ENCODE measurements at regions not wholly inside any gene's neighbourhood (a gene's known extent, or its start where the extent isn't known, plus 50 kb on each side); places are given as distances from the start of the nearest gene placed in this dataset.

DNA sequence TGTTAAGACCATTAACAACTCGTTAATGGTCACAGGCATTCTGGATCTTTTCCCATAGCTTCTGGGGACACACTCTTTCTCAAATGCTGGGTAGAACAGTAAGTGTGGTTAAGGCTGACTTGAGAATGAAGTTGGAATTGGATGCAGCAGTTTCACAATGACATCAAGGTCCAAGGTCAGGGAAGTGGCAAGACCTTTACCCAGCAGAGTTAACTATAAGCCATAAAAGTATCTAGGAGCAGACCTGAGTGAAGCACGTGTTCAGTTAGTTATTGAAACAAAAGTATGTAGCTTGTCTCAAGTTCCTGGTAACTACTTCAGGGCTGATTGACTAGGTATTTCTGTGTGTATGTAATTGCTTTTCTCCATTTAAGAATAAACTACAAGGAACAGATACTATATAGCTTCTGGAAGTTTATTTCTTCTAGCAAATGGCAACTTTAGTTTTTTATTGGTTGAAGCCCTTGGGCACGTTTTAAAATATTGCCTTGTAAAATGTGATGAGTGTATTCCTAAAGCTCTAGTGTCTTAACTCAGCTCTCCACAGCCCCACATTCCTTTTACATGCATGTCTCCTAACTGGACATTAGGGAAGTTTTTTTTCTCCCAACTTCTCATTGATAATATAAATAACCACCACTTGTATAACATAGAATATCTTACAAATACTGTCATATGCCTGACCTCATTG lies 479.0 kb upstream of the CITED2 start:
- no peak for DNase-seq

DNA sequence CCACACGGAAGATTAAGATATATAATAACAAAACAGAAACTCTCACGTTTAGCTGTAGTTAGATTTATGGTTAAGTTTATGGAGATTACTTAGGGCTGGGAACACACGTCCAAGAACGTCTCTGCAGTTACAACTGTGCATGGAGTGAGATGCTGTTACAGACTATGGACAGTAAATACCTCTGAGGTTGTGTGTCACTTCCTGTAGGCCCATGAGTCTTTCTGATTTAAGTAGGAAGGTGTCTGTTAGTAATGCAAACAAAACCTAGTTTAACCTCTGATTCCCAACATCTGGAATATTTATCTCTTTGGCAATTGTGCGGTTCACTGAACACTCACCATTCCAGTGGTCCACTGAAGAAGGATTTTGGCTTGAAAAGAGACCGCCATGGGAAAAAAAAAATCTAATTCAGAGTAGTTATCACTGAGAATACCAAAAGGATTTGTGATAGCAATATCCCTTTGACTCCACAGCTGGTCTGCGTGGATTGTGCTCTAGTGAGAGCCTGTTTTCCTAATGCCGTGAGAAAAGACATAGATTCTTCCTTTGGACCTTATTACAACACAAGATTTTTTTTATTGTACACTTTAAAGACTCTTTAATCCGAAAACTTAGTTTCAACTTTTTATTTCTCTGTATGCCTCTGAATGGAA lies 478.2 kb upstream of the CITED2 start:
- no peak for DNase-seq

DNA sequence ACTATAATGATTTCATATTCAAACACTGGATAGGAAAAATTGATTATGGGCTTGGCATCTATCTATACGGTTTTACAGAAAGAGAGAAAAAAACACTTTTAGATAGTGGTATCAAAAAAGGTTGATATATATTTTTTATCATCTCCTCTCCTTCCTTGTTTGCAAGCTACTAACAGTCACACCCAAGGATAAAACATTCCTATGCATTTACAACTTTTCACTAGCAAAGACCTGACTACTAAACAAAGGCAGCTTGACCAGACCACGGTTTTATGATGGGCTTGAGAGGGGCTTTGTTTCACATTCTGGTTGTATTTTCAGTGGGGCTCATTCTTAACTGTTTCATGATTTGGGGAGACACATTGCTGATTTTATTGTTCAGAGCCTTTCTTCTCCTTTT lies 477.6 kb upstream of the CITED2 start:
- no peak for DNase-seq

DNA sequence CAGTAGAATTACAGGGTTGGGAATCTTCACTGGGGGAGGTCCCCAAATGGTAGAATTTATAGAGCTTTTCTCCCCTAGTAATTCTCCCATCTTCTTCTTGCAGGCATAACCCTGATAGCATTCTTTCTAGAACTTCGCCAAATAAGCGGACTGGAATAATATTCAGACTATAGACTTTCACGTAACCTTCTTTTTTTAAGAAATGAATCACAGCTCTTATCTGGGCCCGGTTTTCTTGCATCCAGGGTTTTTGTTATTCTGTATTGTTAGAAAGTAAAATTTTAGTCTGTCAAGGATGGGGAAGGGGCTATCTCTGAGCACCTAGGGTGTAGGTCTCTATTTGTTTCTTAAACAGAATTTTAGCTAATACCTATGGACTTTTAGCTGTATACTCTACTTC lies 476.8 kb upstream of the CITED2 start:
- DNase-seq: no peak

DNA sequence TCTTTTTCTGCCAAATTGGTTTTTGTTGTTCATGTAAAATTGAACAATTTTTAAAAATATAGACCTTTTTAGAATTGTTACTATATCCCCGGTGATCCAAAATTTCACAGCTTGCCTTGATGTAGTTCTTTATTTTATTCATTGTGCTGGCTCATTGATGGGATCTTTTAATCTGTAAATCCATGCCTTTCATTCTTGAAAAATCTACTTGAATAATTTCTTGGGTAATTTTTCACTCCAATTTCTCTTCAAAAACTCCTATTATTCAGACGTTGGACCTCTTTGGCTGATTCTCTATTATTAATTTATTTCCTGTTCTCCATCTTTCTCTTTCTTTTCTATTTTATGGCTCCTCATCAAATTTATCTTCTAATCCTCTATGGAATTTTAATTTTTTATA lies 476.1 kb upstream of the CITED2 start:
- no peak for DNase-seq

DNA sequence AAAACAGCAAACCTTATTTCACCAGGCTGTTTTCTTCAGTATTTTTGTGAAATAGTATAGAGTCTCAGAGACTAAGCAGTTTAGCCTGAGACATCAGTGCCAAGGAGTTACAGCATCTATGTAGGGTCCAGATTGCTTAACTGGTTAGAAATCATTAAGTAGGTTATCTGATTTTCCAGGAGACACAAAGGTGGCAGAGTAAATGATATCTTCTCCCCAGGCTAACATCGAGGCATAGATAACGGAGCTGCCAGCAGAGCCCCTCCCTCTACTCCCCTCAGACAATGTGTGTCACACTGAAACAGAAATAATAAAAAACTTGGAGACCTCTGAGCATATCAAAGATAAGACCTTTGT lies 473.0 kb upstream of the CITED2 start:
- no peak for DNase-seq

DNA sequence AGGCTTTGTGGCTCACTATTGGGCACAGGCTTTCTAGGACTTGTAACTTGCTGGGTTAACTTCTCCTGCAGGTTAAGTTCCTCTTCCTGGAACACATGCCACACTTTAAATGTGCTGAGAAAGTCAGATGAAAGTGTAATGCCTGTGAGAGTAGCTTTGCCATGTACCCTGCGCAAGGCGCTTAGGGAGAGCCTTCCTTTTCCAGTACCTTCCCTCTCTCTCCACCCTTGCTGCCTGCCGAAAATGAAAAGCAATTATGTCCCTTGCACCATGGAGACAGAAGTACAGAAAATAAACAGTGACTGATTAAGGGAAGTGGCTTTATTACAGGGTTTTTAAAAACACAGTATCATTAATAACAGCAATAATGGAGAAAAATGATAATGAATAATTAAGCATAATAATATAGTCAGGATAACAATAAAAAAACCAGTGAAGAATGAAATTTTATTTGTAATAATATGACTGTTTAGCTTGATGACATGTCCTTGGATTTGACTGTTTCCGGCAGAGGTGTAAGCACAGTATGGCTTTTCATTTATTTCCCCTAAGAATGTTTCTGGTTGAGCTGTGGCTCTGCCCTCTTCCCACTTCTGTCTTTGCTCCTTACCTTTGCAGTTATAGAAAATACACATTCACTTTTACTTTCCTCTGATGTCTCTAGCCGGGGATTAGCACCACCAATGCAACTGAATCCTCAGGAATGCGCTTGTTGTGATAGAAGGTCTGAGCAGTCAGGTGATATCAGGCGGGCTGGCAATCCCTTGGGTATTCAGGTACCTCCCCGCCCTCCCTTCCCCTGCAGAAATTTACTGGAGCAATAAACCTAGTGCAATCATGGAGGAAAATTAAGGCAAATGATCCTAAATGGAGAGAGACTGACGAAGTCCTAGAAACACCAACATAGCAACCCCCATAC lies 472.3 kb upstream of the CITED2 start:
- peak; percentile 20 to 27 (median 23) for DNase-seq

DNA sequence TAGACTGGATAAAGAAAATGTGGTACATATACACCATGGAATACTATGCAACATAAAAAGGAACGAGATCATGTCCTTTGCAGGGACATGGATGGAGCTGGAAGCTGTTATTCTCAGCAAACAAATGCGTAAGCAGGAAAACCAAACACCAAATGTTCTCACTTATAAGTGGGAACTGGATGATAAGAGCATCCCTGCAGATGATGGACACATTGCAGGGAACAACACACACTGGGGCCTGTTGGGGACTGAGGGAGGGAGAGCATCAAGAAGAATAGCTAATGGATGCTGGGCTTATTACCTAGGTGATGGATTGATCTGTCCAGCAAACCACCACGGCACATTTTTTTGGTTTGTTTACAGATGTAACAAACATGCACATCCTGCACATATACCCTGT lies 470.5 kb upstream of the CITED2 start:
- DNase-seq: no peak

DNA sequence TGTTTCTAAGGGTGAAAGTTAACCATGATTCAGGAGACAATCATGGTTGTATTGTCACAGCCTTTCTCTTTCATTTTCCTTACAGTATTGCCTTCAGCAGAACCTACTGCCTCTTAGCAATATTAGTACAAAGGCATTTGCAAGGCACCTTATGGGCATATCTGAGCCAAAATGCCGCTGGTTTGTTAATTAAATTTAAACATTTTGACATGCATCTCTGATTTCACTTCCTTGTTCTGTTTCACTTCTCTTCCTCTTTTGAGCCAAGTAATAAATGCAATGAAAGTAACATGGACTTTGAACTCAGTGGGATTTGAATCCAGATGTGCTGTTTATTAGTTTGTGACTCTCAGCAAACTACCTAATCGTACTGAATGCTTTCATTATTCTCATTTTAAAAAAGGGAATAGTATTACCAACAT lies 467.4 kb upstream of the CITED2 start:
- peak; percentile 43 to 71 (median 64) for DNase-seq

DNA sequence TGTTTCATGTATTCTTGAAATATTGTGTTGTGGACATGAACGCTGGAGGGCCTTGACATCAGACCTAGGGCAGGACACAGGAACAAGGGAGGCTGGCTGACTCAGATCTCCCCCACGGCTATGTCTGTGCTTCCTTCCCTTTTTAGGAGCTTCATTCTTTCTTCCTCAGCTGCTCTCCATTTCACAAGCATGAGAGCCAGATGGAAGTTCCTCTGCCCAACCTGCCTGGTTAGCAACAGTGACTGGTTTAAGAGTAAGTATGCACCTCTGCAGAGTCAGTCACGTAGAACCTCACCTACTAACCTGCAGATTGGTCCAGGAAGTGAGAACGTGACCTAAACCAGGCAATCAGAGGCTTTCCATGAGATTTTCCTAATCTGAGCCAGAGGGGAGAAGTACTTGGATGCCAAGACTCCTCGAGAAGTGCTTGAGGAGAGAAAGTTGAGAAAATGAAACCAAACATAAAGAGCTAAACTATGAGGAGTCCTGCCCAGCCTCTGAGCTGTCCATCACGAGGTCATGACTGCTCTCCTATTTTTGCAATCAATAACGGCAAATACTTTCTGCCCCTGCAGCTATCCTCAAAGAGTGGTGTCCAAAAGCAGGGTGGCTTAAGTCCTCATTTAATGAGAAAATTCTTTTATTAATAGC lies 465.2 kb upstream of the CITED2 start:
- DNase-seq: peak; percentile 88 to 92 (median 91)

DNA sequence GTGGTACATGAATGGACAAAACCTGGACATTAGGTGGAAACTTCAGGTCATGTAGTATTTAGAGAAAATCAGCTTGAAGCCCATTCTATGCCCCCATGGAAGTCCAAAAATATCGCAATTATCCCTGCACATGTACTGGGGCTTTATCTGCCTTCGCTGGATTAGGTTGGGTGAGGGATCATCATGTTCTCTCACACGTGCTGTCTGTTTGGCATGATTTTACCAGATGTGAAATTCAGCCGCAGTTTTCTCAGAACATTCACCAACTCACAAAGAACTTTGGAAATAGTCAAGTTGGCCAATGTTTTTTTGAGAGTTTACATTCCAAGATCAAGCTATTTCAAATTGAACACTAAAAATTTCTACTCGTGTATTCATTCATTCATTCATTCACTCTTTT lies 459.8 kb upstream of the CITED2 start:
- DNase-seq: no peak

DNA sequence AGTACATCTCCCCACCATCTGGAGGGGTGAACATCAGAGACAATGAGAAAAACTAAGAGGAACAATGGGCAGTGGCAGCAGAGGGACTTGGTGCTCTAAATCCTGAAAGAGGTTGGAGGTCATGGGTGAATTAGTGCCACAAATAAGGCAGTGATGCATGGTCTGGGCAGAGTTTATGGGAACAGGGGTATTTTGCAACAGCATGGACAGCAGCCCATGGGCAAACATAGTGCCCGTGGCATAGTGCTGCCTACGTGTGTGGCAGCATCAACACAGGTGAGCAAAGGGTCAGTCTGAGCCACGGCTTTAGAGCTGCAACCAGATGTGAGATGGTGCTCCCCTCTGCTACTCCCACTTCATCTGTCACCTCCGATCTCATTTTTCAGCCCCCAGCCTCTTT lies 459.1 kb upstream of the CITED2 start:
- no peak for DNase-seq

DNA sequence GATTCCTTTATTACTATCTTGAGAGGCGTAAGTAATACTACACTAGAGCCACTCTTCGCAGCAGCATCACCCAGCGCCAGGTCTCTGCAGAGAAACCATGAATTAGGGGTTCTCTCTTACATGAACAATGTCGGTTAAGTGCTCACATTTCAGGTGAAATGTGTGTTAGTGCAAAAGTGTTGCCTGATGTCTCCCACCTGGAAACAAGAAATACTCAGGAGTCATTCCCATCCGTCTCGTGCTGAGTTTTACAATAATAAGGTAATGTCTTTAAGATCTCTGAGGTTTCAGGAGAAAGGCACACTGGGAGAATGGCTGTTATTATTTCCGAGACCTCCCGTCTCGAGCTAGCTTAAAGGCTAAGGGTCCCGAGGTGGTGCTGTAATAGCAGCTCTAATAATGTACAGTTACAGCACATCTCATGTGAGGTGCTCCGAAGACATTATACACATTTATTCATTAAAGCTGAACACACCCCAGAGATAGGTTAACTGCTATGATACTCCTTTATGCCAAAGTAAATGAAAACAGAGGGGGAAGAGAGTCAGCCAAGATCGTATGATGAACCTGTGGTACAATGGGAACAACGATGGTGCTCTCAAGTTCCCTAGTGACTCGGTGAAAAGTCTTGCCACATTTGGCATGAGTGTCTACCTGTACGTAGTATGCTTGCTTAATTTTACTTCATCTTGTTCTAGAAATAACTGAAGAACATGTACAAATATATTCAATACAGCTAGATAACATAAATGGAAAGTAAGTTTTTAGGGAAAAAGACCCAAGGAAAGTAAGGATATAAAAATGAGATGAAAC lies 458.3 kb upstream of the CITED2 start:
- DNase-seq: no peak

DNA sequence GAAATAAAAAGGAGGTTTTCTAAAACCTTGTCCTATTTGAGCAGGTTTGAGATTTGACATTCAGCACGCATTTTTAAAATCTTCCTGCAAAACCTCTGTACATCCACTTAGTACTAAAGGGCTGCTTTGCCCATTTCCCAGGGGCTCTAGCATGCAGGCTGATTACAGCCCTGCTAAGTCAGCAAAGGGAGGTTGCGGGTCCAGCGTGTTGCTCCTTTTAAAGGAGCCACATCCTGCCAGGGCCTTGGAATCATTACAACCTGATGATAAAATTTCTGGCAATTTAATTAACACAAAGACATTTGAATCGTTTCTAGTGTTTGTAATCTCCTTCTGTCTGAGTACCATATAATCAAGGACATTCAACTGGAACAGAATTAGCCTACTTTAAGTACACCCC lies 455.1 kb upstream of the CITED2 start:
- no peak for DNase-seq

DNA sequence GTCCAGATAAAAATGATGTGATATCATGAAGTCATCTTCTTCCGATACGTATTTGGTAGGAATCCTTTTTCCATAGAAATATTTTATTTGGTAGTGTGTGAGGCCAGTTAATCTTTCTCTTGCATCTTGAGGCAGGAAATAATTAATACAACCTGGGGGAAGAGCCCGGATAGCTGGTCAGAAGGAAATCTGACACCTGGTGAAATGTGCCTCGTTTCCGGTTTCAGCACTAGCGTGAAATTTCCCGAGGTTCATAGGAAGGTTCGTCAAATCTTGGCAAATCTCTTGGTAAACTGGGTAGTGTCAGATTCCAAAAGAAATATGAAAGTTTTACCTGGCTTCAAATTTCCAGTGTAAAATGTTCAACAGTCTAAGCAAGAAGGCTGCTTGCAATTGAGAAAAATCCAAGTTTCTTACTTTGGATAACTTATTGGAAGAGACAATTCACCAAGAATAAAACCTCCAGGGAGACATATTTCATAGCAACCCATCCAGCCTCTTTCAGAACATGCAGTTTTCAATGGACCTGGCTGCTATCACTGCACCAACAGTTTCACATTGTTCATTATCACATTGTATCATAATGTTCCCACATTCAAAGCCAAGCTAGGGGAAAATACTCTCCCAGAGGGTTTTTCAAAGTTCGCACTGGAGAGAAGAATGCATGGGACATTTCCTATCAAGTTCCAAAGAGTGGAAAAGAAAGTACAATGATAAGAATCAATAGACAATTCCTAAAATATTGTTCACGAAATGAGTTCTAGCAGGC lies 454.5 kb upstream of the CITED2 start:
- DNase-seq: no peak

DNA sequence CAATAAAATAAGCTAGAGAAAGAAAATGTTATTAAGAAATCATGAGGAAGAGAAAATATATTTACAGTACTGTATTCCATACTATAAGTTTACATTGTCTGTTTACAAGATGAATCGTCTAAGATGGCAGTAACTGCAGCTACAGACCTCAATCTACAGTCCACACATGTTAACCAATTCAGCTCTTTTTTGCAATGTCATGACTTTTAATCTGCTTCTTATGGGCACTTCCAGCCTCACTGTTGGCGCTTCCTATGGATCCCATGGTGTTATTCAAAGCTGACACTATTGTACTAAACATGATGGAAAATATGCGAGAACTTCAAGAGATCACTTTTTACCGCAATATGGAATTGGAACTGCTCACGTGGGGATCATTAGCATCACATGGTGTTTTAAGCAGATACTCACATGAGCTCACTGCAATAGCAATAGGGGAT lies 451.5 kb upstream of the CITED2 start:
- no peak for DNase-seq

DNA sequence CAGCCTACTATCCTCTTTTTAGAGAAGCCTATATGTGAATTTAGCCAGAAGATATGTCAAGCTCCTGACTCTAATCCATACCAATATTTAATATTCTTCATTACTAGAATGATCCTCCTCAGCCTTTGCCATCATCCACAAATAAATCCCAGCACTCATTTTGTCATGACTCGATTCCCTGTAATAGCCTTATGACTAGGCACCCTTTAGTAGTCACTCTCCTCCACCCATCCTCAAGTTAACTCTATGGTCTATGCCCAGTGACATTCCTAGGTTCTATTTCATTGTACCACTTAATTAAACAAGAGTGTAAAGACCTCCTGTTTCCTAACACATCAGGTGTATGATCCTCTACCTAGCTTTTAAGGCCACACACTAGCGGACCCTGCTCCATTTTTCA lies 450.4 kb upstream of the CITED2 start:
- no peak for DNase-seq

DNA sequence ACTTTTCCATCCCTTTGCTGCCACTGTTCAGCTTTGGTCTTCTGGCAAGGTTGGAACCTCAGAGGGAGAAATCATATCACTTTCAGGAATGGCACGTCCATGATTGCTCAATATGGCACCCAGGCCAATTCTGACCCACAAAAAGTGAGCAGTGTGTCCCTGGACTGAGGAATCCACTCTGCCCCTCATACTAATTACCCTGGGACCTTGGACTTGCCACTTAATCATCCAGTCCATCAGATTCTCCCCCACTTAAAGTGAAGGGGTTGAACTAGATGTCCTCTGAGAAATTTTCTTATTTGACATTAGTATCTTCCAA lies 449.3 kb upstream of the CITED2 start:
- no peak for DNase-seq

DNA sequence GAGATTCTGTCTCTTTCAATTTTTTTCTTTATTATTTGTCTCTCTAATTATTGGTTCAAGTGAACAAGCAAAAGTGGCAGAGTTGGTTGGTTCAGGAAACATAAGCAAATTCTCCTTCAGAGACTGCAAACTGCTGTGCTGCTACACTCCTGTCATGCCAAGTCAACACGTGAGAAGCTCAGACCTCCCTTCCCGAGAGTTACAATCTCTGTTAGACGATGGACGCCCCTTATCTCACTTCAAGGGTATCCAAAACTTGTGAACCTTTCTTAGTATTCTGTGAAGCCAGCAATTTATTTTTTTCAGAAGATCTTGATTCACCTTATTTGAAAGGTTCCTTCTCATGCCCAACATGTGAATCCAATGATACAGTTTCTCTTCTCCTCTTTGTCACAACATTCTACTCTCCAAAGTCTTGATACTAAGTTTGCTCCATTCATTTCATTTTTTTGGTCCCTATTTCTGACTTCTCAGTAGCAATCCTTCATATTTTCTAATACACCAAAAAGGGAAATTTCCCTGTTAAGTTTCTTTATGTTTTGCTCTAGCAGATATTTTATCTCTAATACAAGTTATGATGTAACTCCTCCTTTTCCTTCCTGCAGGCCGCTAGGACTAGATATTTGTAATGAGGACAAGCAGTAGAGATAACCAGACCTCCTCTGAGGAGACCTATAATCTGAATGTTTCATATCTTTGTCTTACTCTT lies 448.8 kb upstream of the CITED2 start:
- DNase-seq: no peak

DNA sequence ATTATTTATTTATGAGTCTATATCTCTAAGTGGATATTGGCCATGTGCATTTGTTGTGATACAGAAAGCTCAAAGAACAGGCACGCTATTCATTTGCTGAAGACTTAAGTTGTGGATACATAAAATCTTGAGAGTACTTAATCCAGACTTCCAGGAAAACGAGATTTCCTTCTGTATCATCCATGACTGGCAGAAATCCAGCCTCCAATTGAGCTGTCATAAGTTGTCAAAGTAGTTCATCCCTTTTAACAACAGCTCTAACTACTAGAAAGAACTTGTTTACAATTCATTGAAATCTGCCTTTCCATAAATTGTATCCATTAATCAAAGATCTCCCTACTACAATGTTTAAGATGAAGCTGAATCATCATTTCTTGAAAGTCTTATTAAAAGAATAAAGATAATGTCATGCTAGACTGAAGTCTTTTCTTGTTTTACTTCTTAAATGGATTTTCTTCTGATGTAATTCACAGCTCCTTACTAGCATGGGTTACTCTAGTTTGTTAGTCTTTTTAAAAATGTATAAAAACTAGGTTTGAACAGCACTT lies 447.3 kb upstream of the CITED2 start:
- no peak for DNase-seq

DNA sequence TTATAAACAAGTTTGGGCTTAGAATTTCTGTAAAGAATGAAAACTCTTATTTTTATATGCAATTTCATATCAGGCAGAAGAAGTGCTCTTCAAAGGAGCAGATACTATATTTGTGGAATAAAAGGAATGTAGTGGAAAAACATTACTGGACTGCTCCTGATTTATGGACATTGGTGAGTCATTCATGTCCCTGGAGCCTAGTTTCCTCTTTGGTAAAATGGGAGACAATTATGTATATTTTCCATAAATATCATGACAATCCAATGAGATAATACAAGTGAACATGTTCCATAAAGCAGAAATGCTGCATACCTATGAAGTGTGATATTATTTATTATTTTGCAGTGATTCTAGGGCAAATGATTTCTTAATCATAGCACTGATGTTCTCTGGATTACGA lies 445.8 kb upstream of the CITED2 start:
- no peak for DNase-seq

Measured in suppressor macrophage treated with lipopolysaccharide for 1 hour (primary cell).